ENCODE measurements at regions not wholly inside any gene's neighbourhood (a gene's known extent, or its start where the extent isn't known, plus 50 kb on each side); places are given as distances from the start of the nearest gene placed in this dataset.

- TF ChIP-seq POLR2A (IDR thresholded peaks at IDR 0.05) (no peak), POLR2AphosphoS5 (IDR thresholded peaks at IDR 0.05) (no peak)
- TF ChIP-seq, protein P1, sequence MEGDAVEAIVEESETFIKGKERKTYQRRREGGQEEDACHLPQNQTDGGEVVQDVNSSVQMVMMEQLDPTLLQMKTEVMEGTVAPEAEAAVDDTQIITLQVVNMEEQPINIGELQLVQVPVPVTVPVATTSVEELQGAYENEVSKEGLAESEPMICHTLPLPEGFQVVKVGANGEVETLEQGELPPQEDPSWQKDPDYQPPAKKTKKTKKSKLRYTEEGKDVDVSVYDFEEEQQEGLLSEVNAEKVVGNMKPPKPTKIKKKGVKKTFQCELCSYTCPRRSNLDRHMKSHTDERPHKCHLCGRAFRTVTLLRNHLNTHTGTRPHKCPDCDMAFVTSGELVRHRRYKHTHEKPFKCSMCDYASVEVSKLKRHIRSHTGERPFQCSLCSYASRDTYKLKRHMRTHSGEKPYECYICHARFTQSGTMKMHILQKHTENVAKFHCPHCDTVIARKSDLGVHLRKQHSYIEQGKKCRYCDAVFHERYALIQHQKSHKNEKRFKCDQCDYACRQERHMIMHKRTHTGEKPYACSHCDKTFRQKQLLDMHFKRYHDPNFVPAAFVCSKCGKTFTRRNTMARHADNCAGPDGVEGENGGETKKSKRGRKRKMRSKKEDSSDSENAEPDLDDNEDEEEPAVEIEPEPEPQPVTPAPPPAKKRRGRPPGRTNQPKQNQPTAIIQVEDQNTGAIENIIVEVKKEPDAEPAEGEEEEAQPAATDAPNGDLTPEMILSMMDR (IDR thresholded peaks at IDR 0.05) = no peak
These were observed 76.0 kb upstream of the PIP5K1B start for GRCh38 chr9:68629042-68629441.

Measured in prostate gland (tissue), 2 donors.